ENCODE measurements at regions not wholly inside any gene's neighbourhood (a gene's known extent, or its start where the extent isn't known, plus 50 kb on each side); places are given as distances from the start of the nearest gene placed in this dataset.

- Histone ChIP-seq H3K27me3 (ENCODE audit: control insufficient read depth in 2 of 2, insufficient read depth in 2 of 2, low read length in 2 of 2) (peaks cover 9 to 17% of the 10 kb centered on the region in 2 experiments), H2AFZ (ENCODE audit: low read depth, low read length) (no peak overlapping the region), H3K79me2 (ENCODE audit: control insufficient read depth, insufficient read depth, low read length) (no peaks in the 10 kb centered on the region), H3K9me3 (replicated peaks; ENCODE audit: control insufficient read depth, insufficient read depth, low read length) (no peaks in the 10 kb centered on the region), H3K27ac (ENCODE audit: insufficient read depth, low read depth, low read length) (no peak overlapping the region), H3K4me1 (ENCODE audit: control insufficient read depth, extremely low read depth, insufficient read depth, low read length) (no peaks in the 10 kb centered on the region), H3K9me1 (replicated peaks; ENCODE audit: control insufficient read depth, extremely low read depth, insufficient read depth, low read length) (no peaks in the 10 kb centered on the region), H4K20me1 (replicated peaks; ENCODE audit: control insufficient read depth, extremely low read depth, insufficient read depth, low read length) (no peaks in the 10 kb centered on the region), H3K4me3 (replicated peaks in 1 of 3; ENCODE audit: insufficient read depth in 1 of 3, low read depth in 1 of 3, low read length in 3 of 3) (no peak overlapping the region), H3K4me2 (ENCODE audit: insufficient read depth, low read length) (no peak overlapping the region), H3K36me3 (ENCODE audit: control insufficient read depth in 2 of 2, extremely low read depth in 1 of 2, insufficient read depth in 2 of 2, low read length in 2 of 2) (no peaks in the 10 kb centered on the region), H3K9ac (replicated peaks; ENCODE audit: extremely low read depth, insufficient read depth, low read length) (no peak overlapping the region)
- ChIA-PET POLR2A (no interaction called here), CTCF (no interaction called here)
- TF ChIP-seq, protein P1, sequence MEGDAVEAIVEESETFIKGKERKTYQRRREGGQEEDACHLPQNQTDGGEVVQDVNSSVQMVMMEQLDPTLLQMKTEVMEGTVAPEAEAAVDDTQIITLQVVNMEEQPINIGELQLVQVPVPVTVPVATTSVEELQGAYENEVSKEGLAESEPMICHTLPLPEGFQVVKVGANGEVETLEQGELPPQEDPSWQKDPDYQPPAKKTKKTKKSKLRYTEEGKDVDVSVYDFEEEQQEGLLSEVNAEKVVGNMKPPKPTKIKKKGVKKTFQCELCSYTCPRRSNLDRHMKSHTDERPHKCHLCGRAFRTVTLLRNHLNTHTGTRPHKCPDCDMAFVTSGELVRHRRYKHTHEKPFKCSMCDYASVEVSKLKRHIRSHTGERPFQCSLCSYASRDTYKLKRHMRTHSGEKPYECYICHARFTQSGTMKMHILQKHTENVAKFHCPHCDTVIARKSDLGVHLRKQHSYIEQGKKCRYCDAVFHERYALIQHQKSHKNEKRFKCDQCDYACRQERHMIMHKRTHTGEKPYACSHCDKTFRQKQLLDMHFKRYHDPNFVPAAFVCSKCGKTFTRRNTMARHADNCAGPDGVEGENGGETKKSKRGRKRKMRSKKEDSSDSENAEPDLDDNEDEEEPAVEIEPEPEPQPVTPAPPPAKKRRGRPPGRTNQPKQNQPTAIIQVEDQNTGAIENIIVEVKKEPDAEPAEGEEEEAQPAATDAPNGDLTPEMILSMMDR (IDR thresholded peaks at IDR 0.05; ENCODE audit: extremely low read depth in 1 of 2, insufficient read depth in 1 of 2, low read depth in 1 of 2, low read length in 2 of 2), result no peak
- TF ChIP-seq POLR2AphosphoS5 (IDR thresholded peaks at IDR 0.05; ENCODE audit: insufficient read depth, low read depth, low read length), result no peak
- intact Hi-C loops (cut with micrococcal nuclease) (no loop called here), dilution Hi-C loops (cut with MboI; ENCODE audit: extremely low pct_ligation_motif_present, low sequenced_read_pairs) (no loop called here)
- FAIRE-seq (no peak), DNase-seq (ENCODE audit: low read depth, low spot score) (no peak)
- BruUV-seq (replicated peaks), result no TSS peak
Measured at GRCh38 chr18:35919179-35919578, 53.3 kb upstream of the RMP24 start.

DNA sequence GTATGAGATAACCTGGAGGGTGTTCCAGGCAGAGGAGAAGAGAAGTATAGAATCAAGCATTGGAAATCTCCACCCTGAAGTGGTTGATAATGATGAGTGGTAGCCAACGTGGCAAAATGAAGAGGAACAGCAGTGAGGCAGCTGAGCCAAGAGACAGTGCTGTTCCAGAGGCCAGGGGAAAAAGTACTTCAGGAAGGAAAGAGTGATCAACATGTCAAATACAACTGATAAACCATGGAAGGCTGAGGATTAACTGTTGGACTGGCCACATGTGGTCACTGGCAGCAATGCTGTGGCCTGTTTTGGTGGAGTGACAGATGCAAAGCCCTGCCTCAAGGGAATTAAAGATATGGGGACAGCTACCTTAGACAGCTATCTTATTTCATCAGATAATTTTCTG lies 51.9 kb upstream of the RMP24 start:
- Histone ChIP-seq H3K4me3 (replicated peaks in 1 of 3; ENCODE audit: insufficient read depth in 1 of 3, low read depth in 1 of 3, low read length in 3 of 3) (no peak overlapping the region), H3K9me3 (replicated peaks; ENCODE audit: control insufficient read depth, insufficient read depth, low read length) (no peaks in the 10 kb centered on the region), H2AFZ (ENCODE audit: low read depth, low read length) (no peak overlapping the region), H3K79me2 (ENCODE audit: control insufficient read depth, insufficient read depth, low read length) (no peaks in the 10 kb centered on the region), H3K4me2 (ENCODE audit: insufficient read depth, low read length) (no peak overlapping the region), H3K27ac (ENCODE audit: insufficient read depth, low read depth, low read length) (no peak overlapping the region), H3K36me3 (ENCODE audit: control insufficient read depth in 2 of 2, extremely low read depth in 1 of 2, insufficient read depth in 2 of 2, low read length in 2 of 2) (no peaks in the 10 kb centered on the region), H3K27me3 (ENCODE audit: control insufficient read depth in 2 of 2, insufficient read depth in 2 of 2, low read length in 2 of 2) (peaks cover 14 to 19% of the 10 kb centered on the region in 2 experiments), H3K9ac (replicated peaks; ENCODE audit: extremely low read depth, insufficient read depth, low read length) (no peak overlapping the region), H3K9me1 (replicated peaks; ENCODE audit: control insufficient read depth, extremely low read depth, insufficient read depth, low read length) (no peaks in the 10 kb centered on the region), H4K20me1 (replicated peaks; ENCODE audit: control insufficient read depth, extremely low read depth, insufficient read depth, low read length) (no peaks in the 10 kb centered on the region), H3K4me1 (ENCODE audit: control insufficient read depth, extremely low read depth, insufficient read depth, low read length) (no peaks in the 10 kb centered on the region)
- POLR2A ChIA-PET, result no interaction called here
- CTCF ChIA-PET, result interaction anchor here (0.7 to 1.0 kb wide), 2 partner anchors 9 to 30 kb away, joined by 3 to 4 read pairs; no protein-coding TSS in a partner anchor
- TF ChIP-seq POLR2AphosphoS5 (IDR thresholded peaks at IDR 0.05; ENCODE audit: insufficient read depth, low read depth, low read length) (no peak), MAX (IDR thresholded peaks at IDR 0.05; ENCODE audit: insufficient read depth, insufficient read length) (no peak), GATA2 (IDR thresholded peaks at IDR 0.05; ENCODE audit: insufficient read depth, insufficient read length, low read depth, low read length) (no peak), FOS (IDR thresholded peaks at IDR 0.05; ENCODE audit: borderline replicate concordance, insufficient read depth, low read length) (no peak), EZH2 (IDR thresholded peaks at IDR 0.05; ENCODE audit: borderline replicate concordance, low read depth, low read length, severe bottlenecking) (no peak), MYC (IDR thresholded peaks at IDR 0.05; ENCODE audit: low read depth, low read length) (no peak), POLR2A (IDR thresholded peaks at IDR 0.05; ENCODE audit: low read depth, low read length) (no peak), JUN (IDR thresholded peaks at IDR 0.05; ENCODE audit: borderline replicate concordance, insufficient read depth, insufficient read length, low read depth) (no peak)
- TF ChIP-seq, protein P1 (IDR thresholded peaks at IDR 0.05; ENCODE audit: extremely low read depth in 1 of 2, insufficient read depth in 1 of 2, low read depth in 1 of 2, low read length in 2 of 2), result no peak
- no peak for DNase-seq (ENCODE audit: low read depth, low spot score)
- dilution Hi-C loops (cut with MboI; ENCODE audit: extremely low pct_ligation_motif_present, low sequenced_read_pairs) (no loop called here), intact Hi-C loops (cut with micrococcal nuclease) (no loop called here)
- no peak for FAIRE-seq
- BruUV-seq (replicated peaks), result no TSS peak

Data from endothelial cell of umbilical vein (primary cell).